Astrocyte of the spinal cord (primary cell): ENCODE measurements at regions not wholly inside any gene's neighbourhood (a gene's known extent, or its start where the extent isn't known, plus 50 kb on each side); places are given as distances from the start of the nearest gene placed in this dataset.

Experiments used
- DNase-seq: peaks from one replicate; pipeline ENCODE4 v3.0.0; 2011; ENCODE audit warnings: low read depth, low spot score
- H3K4me3 ChIP-seq: 2 replicates; pipeline ENCODE4 v1.5.1; 2011; ENCODE audit warnings: low read depth, mild to moderate bottlenecking, low read length, moderate library complexity
- in situ Hi-C: cut with HindIII; loops from 2 replicates; pipeline ENCODE4 v1.10.0; 2017; ENCODE audit warnings: low sequenced_read_pairs
- TF ChIP-seq, protein P1 (sequence below): IDR thresholded peaks from 2 replicates; pipeline ENCODE4 v1.5.1; 2012; ENCODE audit warnings: low read depth, mild to moderate bottlenecking, low read length, inconsistent platforms

GRCh38 chr14:83463500-83464098, 1929.9 kb upstream of the SEL1L start:
- in situ Hi-C loops = no loop called here
- no peak overlapping the region for H3K4me3 ChIP-seq
- peak; percentile 51 for DNase-seq
- TF ChIP-seq, protein P1, sequence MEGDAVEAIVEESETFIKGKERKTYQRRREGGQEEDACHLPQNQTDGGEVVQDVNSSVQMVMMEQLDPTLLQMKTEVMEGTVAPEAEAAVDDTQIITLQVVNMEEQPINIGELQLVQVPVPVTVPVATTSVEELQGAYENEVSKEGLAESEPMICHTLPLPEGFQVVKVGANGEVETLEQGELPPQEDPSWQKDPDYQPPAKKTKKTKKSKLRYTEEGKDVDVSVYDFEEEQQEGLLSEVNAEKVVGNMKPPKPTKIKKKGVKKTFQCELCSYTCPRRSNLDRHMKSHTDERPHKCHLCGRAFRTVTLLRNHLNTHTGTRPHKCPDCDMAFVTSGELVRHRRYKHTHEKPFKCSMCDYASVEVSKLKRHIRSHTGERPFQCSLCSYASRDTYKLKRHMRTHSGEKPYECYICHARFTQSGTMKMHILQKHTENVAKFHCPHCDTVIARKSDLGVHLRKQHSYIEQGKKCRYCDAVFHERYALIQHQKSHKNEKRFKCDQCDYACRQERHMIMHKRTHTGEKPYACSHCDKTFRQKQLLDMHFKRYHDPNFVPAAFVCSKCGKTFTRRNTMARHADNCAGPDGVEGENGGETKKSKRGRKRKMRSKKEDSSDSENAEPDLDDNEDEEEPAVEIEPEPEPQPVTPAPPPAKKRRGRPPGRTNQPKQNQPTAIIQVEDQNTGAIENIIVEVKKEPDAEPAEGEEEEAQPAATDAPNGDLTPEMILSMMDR = peak; percentile 76

GRCh38 chr14:83467811-83468210, 1934.2 kb upstream of the SEL1L start:
- peak; percentile 22 for DNase-seq
- TF ChIP-seq, protein P1 = no peak
- no peak overlapping the region for H3K4me3 ChIP-seq
- in situ Hi-C loops = no loop called here

GRCh38 chr14:83470466-83470865, 1936.8 kb upstream of the SEL1L start:
- no peak overlapping the region for H3K4me3 ChIP-seq
- in situ Hi-C loops = no loop called here
- DNase-seq = no peak
- TF ChIP-seq, protein P1 = no peak

- DNase-seq = no peak
- in situ Hi-C loops = no loop called here
- TF ChIP-seq, protein P1 = no peak
- no peak overlapping the region for H3K4me3 ChIP-seq
Measured at GRCh38 chr14:83470959-83471695, 1937.5 kb upstream of the SEL1L start.

DNA sequence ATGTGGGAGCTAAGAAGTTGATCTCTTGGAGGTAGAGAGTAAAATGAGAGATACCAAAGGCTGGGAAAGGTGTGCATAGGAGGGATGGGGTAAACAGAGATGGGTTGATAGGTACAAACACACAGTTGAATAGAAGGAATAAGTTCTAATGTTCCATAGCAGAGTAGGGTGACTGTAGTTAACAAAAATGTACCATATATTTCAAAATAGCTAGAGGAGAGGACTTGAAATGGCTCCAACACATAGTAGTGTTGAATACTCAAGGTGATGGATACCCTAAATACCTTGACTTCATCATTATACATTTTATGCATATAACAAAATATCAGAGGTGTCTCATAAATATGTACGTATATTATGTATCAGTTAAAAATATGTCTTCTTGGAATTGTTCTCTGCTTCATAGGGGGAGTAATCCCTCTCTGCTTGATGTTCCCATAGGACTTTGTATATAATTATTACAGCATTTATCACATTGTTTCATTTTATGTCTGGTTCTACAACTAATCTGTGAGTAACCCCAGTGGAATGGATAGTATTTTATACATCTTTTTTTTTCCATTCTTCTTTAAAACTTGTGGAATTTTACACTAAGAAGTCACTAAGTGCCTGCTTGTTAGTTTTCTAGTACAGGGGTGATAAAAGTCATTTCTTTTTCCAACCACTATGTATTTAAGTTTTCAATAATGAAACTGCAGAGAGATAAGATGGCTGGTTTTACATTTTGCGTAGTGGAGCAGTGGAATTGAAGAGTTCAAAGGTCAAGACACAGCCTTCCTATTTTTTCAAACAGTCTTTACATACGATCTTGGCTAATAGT, 1940.0 kb upstream of the SEL1L start:
- DNase-seq = peak; percentile 30
- in situ Hi-C loops = no loop called here
- TF ChIP-seq, protein P1 = no peak
- no peak overlapping the region for H3K4me3 ChIP-seq

GRCh38 chr14:83478741-83479140, 1945.1 kb upstream of the SEL1L start:
- no peak overlapping the region for H3K4me3 ChIP-seq
- in situ Hi-C loops = no loop called here
- TF ChIP-seq, protein P1 = no peak
- peak; percentile 26 for DNase-seq
